ENCODE measurements at regions not wholly inside any gene's neighbourhood (a gene's known extent, or its start where the extent isn't known, plus 50 kb on each side); places are given as distances from the start of the nearest gene placed in this dataset.

GRCh38 chr6:78153976-78154375 lies 501.1 kb downstream of the MEI4 start:
- DNase-seq (no peak), ATAC-seq (ENCODE audit: low FRiP score) (no peak)
- H3K9me3 ChIP-seq (ENCODE audit: control insufficient read depth, low read length) = peaks cover 1% of the 10 kb centered on the region
- intact Hi-C loops (cut with DNase I) = no loop called here
- H3K4me1 ChIP-seq (ENCODE audit: control insufficient read depth in 1 of 2, insufficient read depth in 2 of 2, low read length in 2 of 2) = no peaks in the 10 kb centered on the region
- H3K27ac ChIP-seq (ENCODE audit: low read depth in 1 of 2, low read length in 2 of 2) = no peak overlapping the region
- H3K4me3 ChIP-seq (ENCODE audit: low read length in 2 of 2) = no peak overlapping the region
- H3K36me3 ChIP-seq (ENCODE audit: control insufficient read depth in 1 of 2, insufficient read depth in 2 of 2, low read length in 1 of 2) = no peaks in the 10 kb centered on the region
- H3K27me3 ChIP-seq (ENCODE audit: control insufficient read depth in 1 of 2, insufficient read depth in 2 of 2, low read length in 1 of 2) = no peaks in the 10 kb centered on the region

- DNase-seq (no peak), ATAC-seq (ENCODE audit: low FRiP score) (no peak)
- no peak overlapping the region for H3K27ac ChIP-seq (ENCODE audit: low read depth in 1 of 2, low read length in 2 of 2)
- H3K36me3 ChIP-seq (ENCODE audit: control insufficient read depth in 1 of 2, insufficient read depth in 2 of 2, low read length in 1 of 2) = no peaks in the 10 kb centered on the region
- no peaks in the 10 kb centered on the region for H3K27me3 ChIP-seq (ENCODE audit: control insufficient read depth in 1 of 2, insufficient read depth in 2 of 2, low read length in 1 of 2)
- H3K4me1 ChIP-seq (ENCODE audit: control insufficient read depth in 1 of 2, insufficient read depth in 2 of 2, low read length in 2 of 2) = no peaks in the 10 kb centered on the region
- no peak overlapping the region for H3K4me3 ChIP-seq (ENCODE audit: low read length in 2 of 2)
- no peaks in the 10 kb centered on the region for H3K9me3 ChIP-seq (ENCODE audit: control insufficient read depth, low read length)
- 70 to 79% methylated on average over 2 of the region's 2 CpGs for WGBS, 2 donors
- intact Hi-C loops (cut with DNase I) = no loop called here
These were observed 504.8 kb downstream of the MEI4 start for GRCh38 chr6:78157606-78158005.

GRCh38 chr6:78188891-78189290 lies 536.1 kb downstream of the MEI4 start:
- WGBS, 2 donors = 88 to 94% methylated on average over 2 of the region's 2 CpGs
- intact Hi-C loops (cut with DNase I) = no loop called here
- Histone ChIP-seq H3K4me1 (ENCODE audit: control insufficient read depth in 1 of 2, insufficient read depth in 2 of 2, low read length in 2 of 2) (no peaks in the 10 kb centered on the region), H3K36me3 (ENCODE audit: control insufficient read depth in 1 of 2, insufficient read depth in 2 of 2, low read length in 1 of 2) (no peaks in the 10 kb centered on the region), H3K4me3 (ENCODE audit: low read length in 2 of 2) (no peak overlapping the region), H3K27ac (ENCODE audit: low read depth in 1 of 2, low read length in 2 of 2) (no peak overlapping the region), H3K9me3 (ENCODE audit: control insufficient read depth, low read length) (no peaks in the 10 kb centered on the region), H3K27me3 (ENCODE audit: control insufficient read depth in 1 of 2, insufficient read depth in 2 of 2, low read length in 1 of 2) (no peaks in the 10 kb centered on the region)
- DNase-seq (no peak), ATAC-seq (ENCODE audit: low FRiP score) (no peak)

- Histone ChIP-seq H3K36me3 (ENCODE audit: control insufficient read depth in 1 of 2, insufficient read depth in 2 of 2, low read length in 1 of 2) (no peaks in the 10 kb centered on the region), H3K4me1 (ENCODE audit: control insufficient read depth in 1 of 2, insufficient read depth in 2 of 2, low read length in 2 of 2) (no peaks in the 10 kb centered on the region), H3K27ac (ENCODE audit: low read depth in 1 of 2, low read length in 2 of 2) (no peak overlapping the region), H3K9me3 (ENCODE audit: control insufficient read depth, low read length) (no peaks in the 10 kb centered on the region), H3K4me3 (ENCODE audit: low read length in 2 of 2) (no peak overlapping the region), H3K27me3 (ENCODE audit: control insufficient read depth in 1 of 2, insufficient read depth in 2 of 2, low read length in 1 of 2) (no peaks in the 10 kb centered on the region)
- DNase-seq (no peak), ATAC-seq (ENCODE audit: low FRiP score) (no peak)
- WGBS, 2 donors = 74 to 92% methylated on average over 1 of the region's 1 CpG
- intact Hi-C loops (cut with DNase I) = no loop called here
These were observed 539.2 kb downstream of the MEI4 start for GRCh38 chr6:78192057-78192456.

- intact Hi-C loops (cut with DNase I) = no loop called here
These were observed 546.2 kb downstream of the MEI4 start for GRCh38 chr6:78199044-78199443.

GRCh38 chr6:78222226-78222625 lies 569.4 kb downstream of the MEI4 start:
- no peak overlapping the region for H3K4me3 ChIP-seq (ENCODE audit: low read length in 2 of 2)
- peaks cover 0 to 7% of the 10 kb centered on the region in 2 donors for H3K4me1 ChIP-seq (ENCODE audit: control insufficient read depth in 1 of 2, insufficient read depth in 2 of 2, low read length in 2 of 2)
- 89 to 90% methylated on average over 3 of the region's 3 CpGs for WGBS, 2 donors
- DNase-seq (no peak), ATAC-seq (ENCODE audit: low FRiP score) (no peak)
- no peak overlapping the region for H3K27ac ChIP-seq (ENCODE audit: low read depth in 1 of 2, low read length in 2 of 2)
- intact Hi-C loops (cut with DNase I) = no loop called here
- H3K36me3 ChIP-seq (ENCODE audit: control insufficient read depth in 1 of 2, insufficient read depth in 2 of 2, low read length in 1 of 2) = no peaks in the 10 kb centered on the region
- H3K27me3 ChIP-seq (ENCODE audit: control insufficient read depth in 1 of 2, insufficient read depth in 2 of 2, low read length in 1 of 2) = no peaks in the 10 kb centered on the region
- no peaks in the 10 kb centered on the region for H3K9me3 ChIP-seq (ENCODE audit: control insufficient read depth, low read length)

More at GRCh38 chr6:78199044-78199443, 546.2 kb downstream of the MEI4 start:
- 77 to 81% methylated on average over 5 of the region's 5 CpGs for whole genome bisulfite sequencing, 2 donors
- Histone ChIP-seq H3K36me3 (ENCODE audit: control insufficient read depth in 1 of 2, insufficient read depth in 2 of 2, low read length in 1 of 2) (no peaks in the 10 kb centered on the region), H3K4me3 (ENCODE audit: low read length in 2 of 2) (no peak overlapping the region), H3K4me1 (ENCODE audit: control insufficient read depth in 1 of 2, insufficient read depth in 2 of 2, low read length in 2 of 2) (no peaks in the 10 kb centered on the region), H3K9me3 (ENCODE audit: control insufficient read depth, low read length) (no peaks in the 10 kb centered on the region), H3K27me3 (ENCODE audit: control insufficient read depth in 1 of 2, insufficient read depth in 2 of 2, low read length in 1 of 2) (no peaks in the 10 kb centered on the region), H3K27ac (ENCODE audit: low read depth in 1 of 2, low read length in 2 of 2) (no peak overlapping the region)
- ATAC-seq (ENCODE audit: low FRiP score) = no peak
- no peak for DNase-seq

GRCh38 chr6:78231002-78231401 lies 578.2 kb downstream of the MEI4 start:
- intact Hi-C loops (cut with DNase I) = no loop called here

GRCh38 chr6:78243519-78243918 lies 590.7 kb downstream of the MEI4 start:
- WGBS, 2 donors = 83 to 98% methylated on average over 2 of the region's 2 CpGs
- peaks cover 4% of the 10 kb centered on the region for H3K9me3 ChIP-seq (ENCODE audit: control insufficient read depth, low read length)
- ATAC-seq (ENCODE audit: low FRiP score) (no peak), DNase-seq (no peak)
- H3K4me1 ChIP-seq (ENCODE audit: control insufficient read depth in 1 of 2, insufficient read depth in 2 of 2, low read length in 2 of 2) = no peaks in the 10 kb centered on the region
- H3K27me3 ChIP-seq (ENCODE audit: control insufficient read depth in 1 of 2, insufficient read depth in 2 of 2, low read length in 1 of 2) = no peaks in the 10 kb centered on the region
- H3K4me3 ChIP-seq (ENCODE audit: low read length in 2 of 2) = no peak overlapping the region
- no peaks in the 10 kb centered on the region for H3K36me3 ChIP-seq (ENCODE audit: control insufficient read depth in 1 of 2, insufficient read depth in 2 of 2, low read length in 1 of 2)
- intact Hi-C loops (cut with DNase I) = no loop called here
- no peak overlapping the region for H3K27ac ChIP-seq (ENCODE audit: low read depth in 1 of 2, low read length in 2 of 2)

More at GRCh38 chr6:78231002-78231401, 578.2 kb downstream of the MEI4 start:
- ATAC-seq (ENCODE audit: low FRiP score) (no peak), DNase-seq (no peak)
- H3K4me3 ChIP-seq (ENCODE audit: low read length in 2 of 2) = no peak overlapping the region
- WGBS, 2 donors = 93 to 96% methylated on average over 3 of the region's 3 CpGs
- H3K36me3 ChIP-seq (ENCODE audit: control insufficient read depth in 1 of 2, insufficient read depth in 2 of 2, low read length in 1 of 2) = no peaks in the 10 kb centered on the region
- H3K27ac ChIP-seq (ENCODE audit: low read depth in 1 of 2, low read length in 2 of 2) = no peak overlapping the region
- no peaks in the 10 kb centered on the region for H3K9me3 ChIP-seq (ENCODE audit: control insufficient read depth, low read length)
- H3K4me1 ChIP-seq (ENCODE audit: control insufficient read depth in 1 of 2, insufficient read depth in 2 of 2, low read length in 2 of 2) = peaks cover 0 to 3% of the 10 kb centered on the region in 2 donors
- no peaks in the 10 kb centered on the region for H3K27me3 ChIP-seq (ENCODE audit: control insufficient read depth in 1 of 2, insufficient read depth in 2 of 2, low read length in 1 of 2)

- Histone ChIP-seq H3K4me3 (ENCODE audit: low read length in 2 of 2) (no peak overlapping the region), H3K27ac (ENCODE audit: low read depth in 1 of 2, low read length in 2 of 2) (no peak overlapping the region), H3K36me3 (ENCODE audit: control insufficient read depth in 1 of 2, insufficient read depth in 2 of 2, low read length in 1 of 2) (no peaks in the 10 kb centered on the region), H3K4me1 (ENCODE audit: control insufficient read depth in 1 of 2, insufficient read depth in 2 of 2, low read length in 2 of 2) (no peaks in the 10 kb centered on the region), H3K27me3 (ENCODE audit: control insufficient read depth in 1 of 2, insufficient read depth in 2 of 2, low read length in 1 of 2) (no peaks in the 10 kb centered on the region), H3K9me3 (ENCODE audit: control insufficient read depth, low read length) (no peaks in the 10 kb centered on the region)
- intact Hi-C loops (cut with DNase I) = no loop called here
- ATAC-seq (ENCODE audit: low FRiP score) (no peak), DNase-seq (no peak)
- 96 to 97% methylated on average over 4 of the region's 4 CpGs for WGBS, 2 donors
These were observed 599.1 kb downstream of the MEI4 start for GRCh38 chr6:78251931-78252330.

Data from aorta (tissue), 5 donors.